PC-3 (cell line): ENCODE measurements at regions not wholly inside any gene's neighbourhood (a gene's known extent, or its start where the extent isn't known, plus 50 kb on each side); places are given as distances from the start of the nearest gene placed in this dataset.

ENCODE experiments used
- CTCF ChIP-seq: fragments of 300-600 bp; sonication (generic); conservative IDR thresholded peaks from 2 replicates; pipeline ENCODE4 v1.5.1; 2017; ENCODE audit warnings: antibody characterized with exemption, low read depth, mild to moderate bottlenecking, low read length
- EZH2 ChIP-seq: fragments of 300-600 bp; sonication (generic); IDR thresholded peaks from one replicate; pipeline ENCODE4 v1.6.1; 2017; ENCODE audit warnings: antibody characterized with exemption, mild to moderate bottlenecking, low read length; ENCODE audit not compliant: unreplicated experiment

DNA sequence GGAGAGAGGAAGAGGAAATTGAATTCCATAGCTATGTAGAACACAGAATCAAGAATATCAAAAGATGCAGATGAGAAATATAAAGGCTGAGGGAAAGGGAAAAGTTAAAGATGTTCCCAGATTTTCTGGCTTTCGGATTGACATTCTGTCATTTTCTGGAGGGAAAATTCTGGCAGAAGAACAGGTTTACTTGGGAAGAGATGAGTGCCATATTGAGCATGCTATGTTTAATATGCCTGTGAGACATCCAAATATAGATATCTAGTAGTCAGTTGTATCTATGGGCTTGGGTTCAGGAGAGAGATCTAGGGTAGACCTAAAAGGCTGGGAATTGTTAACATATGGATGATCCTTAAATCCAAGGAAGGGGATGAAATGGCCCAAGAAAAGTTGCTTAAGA, 181.9 kb upstream of the ARG1 start:
- TF ChIP-seq CTCF: no peak
- no peak for TF ChIP-seq EZH2
